ES-I3 (cell line): ENCODE measurements at regions not wholly inside any gene's neighbourhood (a gene's known extent, or its start where the extent isn't known, plus 50 kb on each side); places are given as distances from the start of the nearest gene placed in this dataset.
"Not testable (repeated sequence)": the region's sequence is repeated elsewhere in the genome, so short reads cannot be mapped to it uniquely, and the experiment has no call there.

ENCODE experiments used
- H3K36me3 ChIP-seq: 2 replicates; pipeline ENCODE4 v1.6.1; 2013; ENCODE audit warnings: mild to moderate bottlenecking, low read length, control low read depth, moderate library complexity; ENCODE audit not compliant: insufficient read depth
- H3K4me1 ChIP-seq: 2 replicates; pipeline ENCODE4 v1.6.1; 2013; ENCODE audit warnings: mild to moderate bottlenecking, control low read depth, low read length; ENCODE audit not compliant: insufficient read depth
- H3K9ac ChIP-seq: 2 replicates; pipeline ENCODE4 v1.6.1; 2013; ENCODE audit warnings: low read depth, mild to moderate bottlenecking, low read length, moderate library complexity
- H3K9me3 ChIP-seq: 2 replicates; pipeline ENCODE4 v1.6.1; 2013; ENCODE audit warnings: mild to moderate bottlenecking, low read length, moderate library complexity; ENCODE audit not compliant: control insufficient read depth, insufficient read depth

GRCh38 chr5:4022056-4022670 lies 426.5 kb downstream of the IRX1 start:
- Histone ChIP-seq H3K36me3 (no peaks in the 10 kb centered on the region), H3K9ac (no peak overlapping the region), H3K9me3 (no peaks in the 10 kb centered on the region), H3K4me1 (no peaks in the 10 kb centered on the region; the same call in 1 of the 2 replicates)

- Histone ChIP-seq H3K9me3 (no peaks in the 10 kb centered on the region), H3K4me1 (no peaks in the 10 kb centered on the region; the same call in 1 of the 2 replicates), H3K9ac (no peak overlapping the region), H3K36me3 (no peaks in the 10 kb centered on the region)
Observed at GRCh38 chr5:4023091-4023752, 427.6 kb downstream of the IRX1 start.

- no peaks in the 10 kb centered on the region for H3K36me3 ChIP-seq
- H3K4me1 ChIP-seq, result no peaks in the 10 kb centered on the region
- no peak overlapping the region for H3K9ac ChIP-seq
- no peaks in the 10 kb centered on the region for H3K9me3 ChIP-seq
Observed at GRCh38 chr5:4023753-4024335, 428.2 kb downstream of the IRX1 start.

GRCh38 chr5:4027088-4027734 lies 431.6 kb downstream of the IRX1 start:
- H3K4me1 ChIP-seq, result no peaks in the 10 kb centered on the region
- no peak overlapping the region for H3K9ac ChIP-seq
- no peaks in the 10 kb centered on the region for H3K36me3 ChIP-seq
- no peaks in the 10 kb centered on the region for H3K9me3 ChIP-seq

- Histone ChIP-seq H3K4me1 (no peaks in the 10 kb centered on the region), H3K9ac (no peak overlapping the region), H3K9me3 (no peaks in the 10 kb centered on the region), H3K36me3 (no peaks in the 10 kb centered on the region)
Observed at GRCh38 chr5:4028384-4028783, 432.8 kb downstream of the IRX1 start.

GRCh38 chr5:4033546-4033945 lies 437.9 kb downstream of the IRX1 start:
- H3K9ac ChIP-seq, H3K4me1 ChIP-seq, H3K36me3 ChIP-seq, H3K9me3 ChIP-seq: not testable (repeated sequence)

- H3K9ac ChIP-seq, result no peak overlapping the region
- no peaks in the 10 kb centered on the region for H3K4me1 ChIP-seq
- no peaks in the 10 kb centered on the region for H3K36me3 ChIP-seq
- H3K9me3 ChIP-seq, result no peaks in the 10 kb centered on the region
Observed at GRCh38 chr5:4036861-4037260, 441.2 kb downstream of the IRX1 start.

GRCh38 chr5:4038994-4039393 lies 443.4 kb downstream of the IRX1 start:
- H3K9ac ChIP-seq, result no peak overlapping the region
- no peaks in the 10 kb centered on the region for H3K36me3 ChIP-seq
- H3K4me1 ChIP-seq, result no peaks in the 10 kb centered on the region
- H3K9me3 ChIP-seq, result no peaks in the 10 kb centered on the region

- Histone ChIP-seq H3K9me3 (no peaks in the 10 kb centered on the region), H3K9ac (no peak overlapping the region), H3K36me3 (no peaks in the 10 kb centered on the region), H3K4me1 (no peaks in the 10 kb centered on the region)
Observed at GRCh38 chr5:4042311-4042710, 446.7 kb downstream of the IRX1 start.

GRCh38 chr5:4043135-4043534 lies 447.5 kb downstream of the IRX1 start:
- Histone ChIP-seq H3K4me1 (no peaks in the 10 kb centered on the region), H3K9ac (no peak overlapping the region), H3K9me3 (no peaks in the 10 kb centered on the region), H3K36me3 (no peaks in the 10 kb centered on the region)

GRCh38 chr5:4044881-4045280 lies 449.2 kb downstream of the IRX1 start:
- Histone ChIP-seq H3K4me1 (no peaks in the 10 kb centered on the region), H3K36me3 (no peaks in the 10 kb centered on the region), H3K9me3 (no peaks in the 10 kb centered on the region), H3K9ac (no peak overlapping the region)

GRCh38 chr5:4048398-4048797 lies 452.8 kb downstream of the IRX1 start:
- Histone ChIP-seq H3K36me3 (no peaks in the 10 kb centered on the region), H3K9me3 (no peaks in the 10 kb centered on the region)

GRCh38 chr5:4050203-4050602 lies 454.6 kb downstream of the IRX1 start:
- Histone ChIP-seq H3K4me1 (no peaks in the 10 kb centered on the region), H3K36me3 (no peaks in the 10 kb centered on the region), H3K9ac (no peak overlapping the region), H3K9me3 (no peaks in the 10 kb centered on the region)

More at GRCh38 chr5:4048398-4048797, 452.8 kb downstream of the IRX1 start:
- Histone ChIP-seq H3K4me1 (no peaks in the 10 kb centered on the region), H3K9ac (no peak overlapping the region)

- no peaks in the 10 kb centered on the region for H3K36me3 ChIP-seq
- no peaks in the 10 kb centered on the region for H3K9me3 ChIP-seq
- H3K4me1 ChIP-seq, result no peaks in the 10 kb centered on the region
- H3K9ac ChIP-seq, result no peak overlapping the region
Observed at GRCh38 chr5:4053136-4053535, 457.5 kb downstream of the IRX1 start.

GRCh38 chr5:4054092-4054491 lies 458.5 kb downstream of the IRX1 start:
- no peaks in the 10 kb centered on the region for H3K9me3 ChIP-seq
- H3K36me3 ChIP-seq, result no peaks in the 10 kb centered on the region
- no peak overlapping the region for H3K9ac ChIP-seq
- H3K4me1 ChIP-seq, result no peaks in the 10 kb centered on the region
